Stimulated activated CD4-positive, alpha-beta T cell treated with anti-CD3 and anti-CD28 coated beads, Interleukin-4, amount 100 ng/mL, for 24 hours (primary cell): ENCODE measurements at regions not wholly inside any gene's neighbourhood (a gene's known extent, or its start where the extent isn't known, plus 50 kb on each side); places are given as distances from the start of the nearest gene placed in this dataset.

Source experiments
- DNase-seq: peaks from one replicate; pipeline ENCODE4 v3.0.0-alpha.2; 2020

GRCh38 chr2:176653479-176654443, 384.5 kb downstream of the MTX2 start:
- DNase-seq = peak; percentile 17

GRCh38 chr2:176656038-176656775, 387.0 kb downstream of the MTX2 start:
- DNase-seq = no peak

- DNase-seq = no peak
These were observed 387.5 kb downstream of the MTX2 start for GRCh38 chr2:176656776-176657140.

- no peak for DNase-seq
These were observed 388.2 kb downstream of the MTX2 start for GRCh38 chr2:176657393-176657792.

- DNase-seq = no peak
These were observed 389.5 kb downstream of the MTX2 start for GRCh38 chr2:176658708-176659107.

- no peak for DNase-seq
These were observed 393.5 kb downstream of the MTX2 start for GRCh38 chr2:176662753-176663152.

- no peak for DNase-seq
These were observed 395.2 kb downstream of the MTX2 start for GRCh38 chr2:176664478-176664877.

GRCh38 chr2:176665086-176665485, 395.8 kb downstream of the MTX2 start:
- DNase-seq = no peak

GRCh38 chr2:176668912-176669311, 399.7 kb downstream of the MTX2 start:
- DNase-seq = no peak

- no peak for DNase-seq
These were observed 400.3 kb downstream of the MTX2 start for GRCh38 chr2:176669398-176670174.

GRCh38 chr2:176675271-176675949, 406.2 kb downstream of the MTX2 start:
- no peak for DNase-seq

- DNase-seq = no peak
These were observed 408.6 kb downstream of the MTX2 start for GRCh38 chr2:176677746-176678265.

GRCh38 chr2:176678571-176678970, 409.3 kb downstream of the MTX2 start:
- DNase-seq = no peak

- DNase-seq = no peak
These were observed 409.9 kb downstream of the MTX2 start for GRCh38 chr2:176679061-176679669.

- no peak for DNase-seq
These were observed 411.8 kb downstream of the MTX2 start for GRCh38 chr2:176680916-176681516.

GRCh38 chr2:176681584-176682115, 412.4 kb downstream of the MTX2 start:
- no peak for DNase-seq

GRCh38 chr2:176682278-176682677, 413.0 kb downstream of the MTX2 start:
- DNase-seq = no peak

GRCh38 chr2:176683618-176684111, 414.4 kb downstream of the MTX2 start:
- no peak for DNase-seq

GRCh38 chr2:176685908-176686307, 416.7 kb downstream of the MTX2 start:
- no peak for DNase-seq

- DNase-seq = no peak
These were observed 417.1 kb downstream of the MTX2 start for GRCh38 chr2:176686328-176686727.

- no peak for DNase-seq
These were observed 418.1 kb downstream of the MTX2 start for GRCh38 chr2:176687342-176687741.
